Loucy (cell line): ENCODE measurements at regions not wholly inside any gene's neighbourhood (a gene's known extent, or its start where the extent isn't known, plus 50 kb on each side); places are given as distances from the start of the nearest gene placed in this dataset.

ENCODE experiments used
- EZH2phosphoT487 ChIP-seq: fragments of 200-600 bp; IDR thresholded peaks from 2 replicates; pipeline ENCODE4 v1.6.1; 2018; ENCODE audit warnings: antibody characterized with exemption, mild to moderate bottlenecking, moderate library complexity, borderline replicate concordance
- TF ChIP-seq, protein P1 (sequence below): fragments of 200-600 bp; sonication (generic); conservative IDR thresholded peaks from 2 replicates; pipeline ENCODE4 v1.5.1; 2014; ENCODE audit warnings: mild to moderate bottlenecking, antibody characterized with exemption, low read length

DNA sequence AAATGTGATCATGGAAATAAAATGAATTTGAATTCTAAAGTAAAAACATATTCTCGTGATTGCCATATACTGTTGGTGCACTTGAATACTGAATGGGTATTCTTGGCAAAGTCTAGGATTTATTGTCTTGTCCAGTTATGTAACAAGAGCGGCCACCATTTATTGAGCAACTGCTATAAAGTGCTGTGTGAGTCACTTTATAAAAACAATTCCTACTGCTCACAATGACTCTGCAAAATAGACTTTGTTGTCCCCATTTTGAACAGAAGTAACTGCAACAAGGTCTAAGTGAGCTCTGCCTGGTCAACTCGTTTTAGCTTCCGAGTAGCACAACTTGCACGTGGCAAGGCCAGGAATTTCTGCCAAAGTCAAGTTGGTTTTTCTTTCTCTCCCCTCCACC is 995.6 kb upstream of the FANCL start:
- TF ChIP-seq, protein P1, sequence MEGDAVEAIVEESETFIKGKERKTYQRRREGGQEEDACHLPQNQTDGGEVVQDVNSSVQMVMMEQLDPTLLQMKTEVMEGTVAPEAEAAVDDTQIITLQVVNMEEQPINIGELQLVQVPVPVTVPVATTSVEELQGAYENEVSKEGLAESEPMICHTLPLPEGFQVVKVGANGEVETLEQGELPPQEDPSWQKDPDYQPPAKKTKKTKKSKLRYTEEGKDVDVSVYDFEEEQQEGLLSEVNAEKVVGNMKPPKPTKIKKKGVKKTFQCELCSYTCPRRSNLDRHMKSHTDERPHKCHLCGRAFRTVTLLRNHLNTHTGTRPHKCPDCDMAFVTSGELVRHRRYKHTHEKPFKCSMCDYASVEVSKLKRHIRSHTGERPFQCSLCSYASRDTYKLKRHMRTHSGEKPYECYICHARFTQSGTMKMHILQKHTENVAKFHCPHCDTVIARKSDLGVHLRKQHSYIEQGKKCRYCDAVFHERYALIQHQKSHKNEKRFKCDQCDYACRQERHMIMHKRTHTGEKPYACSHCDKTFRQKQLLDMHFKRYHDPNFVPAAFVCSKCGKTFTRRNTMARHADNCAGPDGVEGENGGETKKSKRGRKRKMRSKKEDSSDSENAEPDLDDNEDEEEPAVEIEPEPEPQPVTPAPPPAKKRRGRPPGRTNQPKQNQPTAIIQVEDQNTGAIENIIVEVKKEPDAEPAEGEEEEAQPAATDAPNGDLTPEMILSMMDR = no peak
- TF ChIP-seq EZH2phosphoT487 = no peak
